HUES6 (cell line): ENCODE measurements at regions not wholly inside any gene's neighbourhood (a gene's known extent, or its start where the extent isn't known, plus 50 kb on each side); places are given as distances from the start of the nearest gene placed in this dataset.

ENCODE experiments used
- H3K27ac ChIP-seq: 2 replicates; pipeline ENCODE4 v1.7.0; 2013; ENCODE audit warnings: low read depth, mild to moderate bottlenecking, low read length, inconsistent platforms
- H3K27me3 ChIP-seq: 2 replicates; pipeline ENCODE4 v1.6.1; 2013; ENCODE audit warnings: low read length; ENCODE audit not compliant: control insufficient read depth, insufficient read depth
- H3K36me3 ChIP-seq: 2 replicates; pipeline ENCODE4 v1.6.1; 2013; ENCODE audit warnings: low read length; ENCODE audit not compliant: control insufficient read depth, insufficient read depth
- H3K4me1 ChIP-seq: 2 replicates; pipeline ENCODE4 v1.6.1; 2013; ENCODE audit warnings: low read length; ENCODE audit not compliant: control insufficient read depth, insufficient read depth
- H3K4me3 ChIP-seq: 2 replicates; pipeline ENCODE4 v1.5.1; 2013; ENCODE audit warnings: low read depth, low read length
- H3K9ac ChIP-seq: one replicate; pipeline ENCODE4 v1.6.1; 2013; ENCODE audit warnings: mild to moderate bottlenecking, low read length
- H3K9me3 ChIP-seq: 2 replicates; pipeline ENCODE4 v1.6.1; 2013; ENCODE audit warnings: low read depth, low read length; ENCODE audit not compliant: control insufficient read depth, insufficient read depth

DNA sequence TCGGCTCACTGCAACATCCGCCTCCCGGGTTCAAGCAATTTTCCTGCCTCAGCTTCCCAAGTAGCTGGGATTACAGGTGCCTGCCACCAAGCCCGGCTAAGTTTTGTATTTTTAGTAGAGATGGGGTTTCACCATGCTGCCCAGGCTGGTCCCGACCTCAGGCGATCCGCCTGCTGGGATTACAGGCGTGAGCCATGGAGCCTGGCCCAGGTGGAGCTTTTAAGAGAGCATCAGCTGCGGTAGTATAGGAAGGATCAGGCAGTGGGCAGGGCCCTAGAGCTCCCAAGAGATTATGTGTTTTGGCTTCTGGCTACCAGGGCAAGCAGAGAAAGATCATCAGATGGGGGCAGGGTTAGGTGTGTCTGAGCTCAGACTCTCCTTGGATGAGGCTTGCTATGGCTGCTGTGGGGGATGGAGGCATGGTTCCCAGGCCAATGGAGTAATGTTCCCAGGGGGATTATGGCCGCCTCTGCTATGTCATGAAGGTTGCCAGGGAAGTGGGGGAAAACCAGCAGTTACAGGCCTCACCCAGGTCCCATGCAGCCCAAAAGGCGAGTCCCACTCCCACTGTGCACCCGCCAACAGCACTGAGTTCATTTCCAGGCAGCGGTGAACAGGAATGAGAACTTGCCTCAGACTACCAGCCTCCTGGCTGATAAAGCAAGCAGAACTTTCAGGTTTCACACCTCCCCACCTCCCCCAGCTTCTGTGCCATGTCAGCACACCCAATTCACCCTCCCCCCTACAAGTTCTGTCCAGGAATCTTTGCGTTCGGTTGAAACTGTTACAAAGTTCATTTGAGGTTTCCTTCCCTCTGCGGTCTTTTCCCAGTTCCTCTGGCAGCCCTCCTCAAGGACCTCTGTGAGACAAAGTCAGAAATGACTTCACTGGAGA, 507.6 kb downstream of the SPATA31D1 start:
- no peaks in the 10 kb centered on the region for H3K27me3 ChIP-seq
- no peak overlapping the region for H3K9ac ChIP-seq
- H3K9me3 ChIP-seq: no peaks in the 10 kb centered on the region
- no peak overlapping the region for H3K4me3 ChIP-seq
- no peak overlapping the region for H3K27ac ChIP-seq
- no peaks in the 10 kb centered on the region for H3K36me3 ChIP-seq
- H3K4me1 ChIP-seq: no peaks in the 10 kb centered on the region

DNA sequence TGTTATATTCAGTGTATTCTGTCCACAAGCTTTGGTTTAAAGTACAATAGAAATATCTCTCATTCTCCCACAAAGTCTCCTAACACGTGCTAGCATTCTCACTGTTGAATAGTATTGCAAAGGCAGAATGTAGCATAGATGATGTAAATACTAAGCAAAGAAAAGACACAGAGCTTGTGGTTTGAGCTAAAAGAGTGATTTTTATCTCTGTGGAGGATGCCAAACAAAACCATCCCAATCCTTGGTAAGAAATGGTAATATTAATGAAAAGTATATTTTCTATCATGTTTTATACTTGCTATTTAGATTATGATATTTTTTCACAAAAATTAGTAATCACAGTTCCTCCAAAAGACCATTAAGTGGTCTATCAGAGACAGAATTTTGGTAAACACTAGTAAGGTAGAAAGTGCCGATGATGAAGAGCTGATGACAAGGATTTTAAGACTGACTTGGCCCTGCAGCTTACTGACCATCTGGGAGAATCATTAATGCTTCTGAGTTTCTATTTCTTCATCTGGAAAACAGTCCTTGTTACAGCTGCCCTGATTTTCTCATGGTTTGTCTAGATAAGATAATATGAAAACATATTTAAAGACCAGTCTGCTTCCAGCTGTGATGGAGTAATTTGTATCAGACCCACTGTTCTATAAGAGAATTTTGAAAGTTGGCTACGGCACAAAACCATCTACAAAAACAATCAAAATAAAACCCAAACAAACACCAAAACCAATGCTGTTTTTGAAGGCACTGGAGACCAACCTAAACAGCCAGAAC, 510.2 kb downstream of the SPATA31D1 start:
- Histone ChIP-seq H3K9me3 (no peaks in the 10 kb centered on the region), H3K4me3 (no peak overlapping the region), H3K27ac (no peak overlapping the region), H3K36me3 (no peaks in the 10 kb centered on the region), H3K9ac (no peak overlapping the region), H3K27me3 (no peaks in the 10 kb centered on the region), H3K4me1 (no peaks in the 10 kb centered on the region)

DNA sequence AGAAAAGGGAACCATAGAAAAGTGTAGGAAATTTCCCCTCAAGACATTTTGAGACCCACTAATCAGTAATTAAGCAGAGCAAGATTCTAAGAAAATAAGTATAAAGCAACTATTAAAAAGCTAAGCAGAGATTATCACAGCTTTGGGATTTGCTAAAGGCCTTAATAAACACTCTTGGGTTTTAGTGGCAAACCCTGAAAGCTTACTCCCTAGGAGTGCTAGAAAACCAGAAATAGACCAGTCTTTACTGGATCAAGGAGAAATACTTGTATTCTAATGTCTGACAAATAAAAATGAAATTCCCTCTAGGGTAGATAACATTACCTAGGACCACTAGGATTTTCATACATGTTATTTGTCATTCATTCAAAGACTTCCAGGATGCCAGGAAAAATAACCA, 510.8 kb downstream of the SPATA31D1 start:
- Histone ChIP-seq H3K4me1 (no peaks in the 10 kb centered on the region), H3K27me3 (no peaks in the 10 kb centered on the region), H3K9ac (no peak overlapping the region), H3K27ac (no peak overlapping the region), H3K36me3 (no peaks in the 10 kb centered on the region), H3K4me3 (no peak overlapping the region), H3K9me3 (no peaks in the 10 kb centered on the region)

DNA sequence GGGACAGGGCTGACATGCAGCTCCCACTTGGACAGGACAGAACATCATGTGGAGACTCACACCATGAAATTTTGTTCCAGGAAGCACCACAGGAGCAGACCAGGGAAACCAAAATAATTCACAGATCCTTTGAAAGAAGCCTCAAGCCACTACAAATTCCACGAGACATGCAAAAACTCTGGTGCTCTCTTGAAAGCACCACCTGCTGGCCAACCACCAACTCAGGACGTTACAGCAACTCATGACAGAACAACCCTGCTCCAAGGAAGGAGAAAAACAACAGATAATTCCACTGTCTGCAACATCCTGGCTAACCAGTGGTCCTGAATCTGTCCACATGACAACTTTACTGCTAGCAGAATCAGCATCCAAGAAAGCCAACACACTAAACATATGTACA, 516.0 kb downstream of the SPATA31D1 start:
- no peaks in the 10 kb centered on the region for H3K27me3 ChIP-seq
- no peak overlapping the region for H3K9ac ChIP-seq
- H3K36me3 ChIP-seq: no peaks in the 10 kb centered on the region
- H3K4me1 ChIP-seq: no peaks in the 10 kb centered on the region
- no peak overlapping the region for H3K4me3 ChIP-seq
- H3K27ac ChIP-seq: no peak overlapping the region
- no peaks in the 10 kb centered on the region for H3K9me3 ChIP-seq

DNA sequence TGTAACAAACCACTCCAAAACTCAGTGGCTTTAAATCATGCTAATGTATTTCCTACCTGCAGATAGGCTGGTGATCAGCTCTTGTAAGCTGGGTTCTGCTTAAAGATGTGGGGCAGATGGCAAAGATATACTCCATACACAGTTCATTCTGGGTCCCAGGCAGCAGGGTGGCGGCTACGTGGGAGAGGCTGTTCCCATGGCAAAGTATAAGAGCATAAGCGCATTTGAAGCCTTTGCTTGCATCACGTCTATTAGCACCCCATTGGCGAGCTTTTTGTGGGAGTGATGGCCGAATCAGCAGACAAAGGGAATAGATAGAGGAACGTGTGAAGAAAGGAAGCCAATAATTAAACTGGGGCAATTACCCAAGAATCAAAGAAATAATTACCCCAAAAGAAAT, 523.1 kb downstream of the SPATA31D1 start:
- no peak overlapping the region for H3K27ac ChIP-seq
- H3K9ac ChIP-seq: no peak overlapping the region
- no peaks in the 10 kb centered on the region for H3K27me3 ChIP-seq

DNA sequence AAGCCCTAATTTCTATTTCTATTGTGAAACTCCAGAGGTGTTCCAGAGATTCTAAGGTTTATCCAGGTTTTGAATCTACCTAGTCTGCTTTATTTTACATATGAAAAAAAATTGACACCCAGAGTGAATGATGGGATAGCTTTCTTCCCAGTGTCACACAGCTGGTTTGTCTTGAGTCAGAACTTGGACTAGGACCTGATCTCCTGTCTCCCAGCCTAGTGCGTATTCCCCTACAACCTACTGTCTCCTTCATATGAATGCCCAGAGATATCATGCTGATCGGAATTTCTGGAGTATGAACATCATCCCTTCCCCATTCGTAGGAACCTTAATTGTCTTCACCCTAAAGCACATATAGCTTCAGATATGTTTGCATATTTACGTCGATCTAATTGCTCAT, 524.2 kb downstream of the SPATA31D1 start:
- H3K9me3 ChIP-seq: no peaks in the 10 kb centered on the region
- no peaks in the 10 kb centered on the region for H3K27me3 ChIP-seq
- no peaks in the 10 kb centered on the region for H3K4me1 ChIP-seq
- no peaks in the 10 kb centered on the region for H3K36me3 ChIP-seq
- no peak overlapping the region for H3K9ac ChIP-seq
- H3K4me3 ChIP-seq: no peak overlapping the region
- no peak overlapping the region for H3K27ac ChIP-seq

More for the DNA sequence above, 523.1 kb downstream of the SPATA31D1 start:
- no peak overlapping the region for H3K4me3 ChIP-seq
- H3K36me3 ChIP-seq: no peaks in the 10 kb centered on the region
- H3K9me3 ChIP-seq: no peaks in the 10 kb centered on the region
- no peaks in the 10 kb centered on the region for H3K4me1 ChIP-seq

DNA sequence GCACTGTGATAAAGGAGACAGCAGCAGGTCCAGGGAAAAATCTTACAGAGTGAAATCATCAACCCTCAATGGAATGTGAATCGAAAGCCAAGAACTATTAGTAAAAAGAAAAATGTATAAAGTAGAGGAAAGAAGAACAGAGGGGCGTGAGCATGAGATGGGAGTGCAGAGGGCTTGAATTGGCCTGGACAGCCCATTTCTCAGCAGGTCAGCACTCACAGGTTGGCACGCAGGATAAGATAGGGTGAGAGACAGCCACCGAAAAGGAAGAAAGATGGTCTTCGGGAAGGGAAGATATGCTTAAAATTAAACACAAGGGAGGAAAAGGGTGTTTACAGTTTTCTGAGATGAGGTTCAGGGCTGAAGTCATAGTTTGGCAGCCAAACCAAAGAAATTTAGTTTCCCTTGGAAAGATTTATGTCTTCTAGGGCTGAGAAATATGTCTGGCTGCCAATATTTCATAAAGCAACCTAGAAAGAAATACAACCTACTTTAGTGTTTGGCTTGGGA, 524.7 kb downstream of the SPATA31D1 start:
- Histone ChIP-seq H3K9ac (no peak overlapping the region), H3K27ac (no peak overlapping the region), H3K27me3 (no peaks in the 10 kb centered on the region), H3K9me3 (no peaks in the 10 kb centered on the region), H3K36me3 (no peaks in the 10 kb centered on the region), H3K4me1 (no peaks in the 10 kb centered on the region), H3K4me3 (no peak overlapping the region)

DNA sequence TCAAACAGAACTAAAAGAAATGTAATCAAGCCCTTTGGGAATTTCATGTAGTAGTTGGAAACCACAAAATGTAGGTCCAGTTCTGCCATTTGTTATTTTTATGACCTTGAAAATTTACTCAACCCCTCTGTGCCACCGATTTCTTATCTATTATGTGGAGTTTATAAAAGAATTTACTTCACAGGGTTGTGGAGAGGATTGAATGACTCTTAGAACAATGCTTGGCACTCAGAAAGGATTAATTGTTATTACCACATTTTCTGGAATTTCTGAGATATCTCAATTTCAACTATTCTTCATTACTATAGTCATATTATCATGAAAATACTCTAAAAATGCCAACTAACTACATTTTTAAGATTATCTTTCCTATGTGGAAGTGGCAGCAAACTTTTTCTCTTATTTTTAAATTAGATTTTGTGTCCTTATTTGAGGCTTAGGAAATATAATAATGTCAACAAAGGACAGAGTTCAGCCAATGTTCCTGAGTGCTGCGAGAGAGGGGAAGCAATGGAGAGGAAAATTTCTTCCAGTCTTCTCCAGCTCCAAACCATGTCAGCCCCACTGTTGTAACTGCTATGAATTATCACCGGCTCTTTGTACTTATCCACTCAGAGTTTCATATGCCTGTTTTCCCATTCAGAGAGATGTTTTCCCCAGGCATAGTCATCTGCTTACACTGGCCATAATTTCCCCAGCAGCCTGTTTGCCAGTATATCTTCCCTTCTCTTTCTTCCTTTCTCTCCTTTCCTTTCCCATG, 525.6 kb downstream of the SPATA31D1 start:
- no peak overlapping the region for H3K27ac ChIP-seq

DNA sequence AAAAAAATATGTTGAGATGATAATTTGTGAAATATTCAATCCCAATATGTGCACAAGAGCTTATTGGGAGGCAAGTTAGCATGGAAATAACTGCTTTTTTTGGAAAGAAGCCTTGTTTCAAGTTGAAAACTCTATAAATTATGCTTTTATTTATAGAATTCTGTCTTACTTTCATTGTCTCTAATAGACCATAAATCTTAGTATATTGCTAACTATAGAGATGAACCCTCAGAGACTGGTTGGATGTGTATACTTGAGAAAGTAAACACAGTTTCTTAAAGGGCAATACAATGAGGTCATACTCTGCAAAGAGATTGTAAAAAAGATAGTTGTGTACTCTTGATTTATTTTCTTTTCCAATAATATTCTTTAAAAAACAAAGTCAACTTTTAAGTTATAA, 530.3 kb downstream of the SPATA31D1 start:
- Histone ChIP-seq H3K9me3 (no peaks in the 10 kb centered on the region), H3K4me3 (no peak overlapping the region), H3K36me3 (no peaks in the 10 kb centered on the region), H3K4me1 (no peaks in the 10 kb centered on the region), H3K27me3 (no peaks in the 10 kb centered on the region), H3K9ac (no peak overlapping the region), H3K27ac (no peak overlapping the region)

More for the DNA sequence above, 525.6 kb downstream of the SPATA31D1 start:
- H3K4me3 ChIP-seq: no peak overlapping the region
- no peaks in the 10 kb centered on the region for H3K36me3 ChIP-seq
- H3K9ac ChIP-seq: no peak overlapping the region
- H3K9me3 ChIP-seq: no peaks in the 10 kb centered on the region
- no peaks in the 10 kb centered on the region for H3K4me1 ChIP-seq
- H3K27me3 ChIP-seq: no peaks in the 10 kb centered on the region

DNA sequence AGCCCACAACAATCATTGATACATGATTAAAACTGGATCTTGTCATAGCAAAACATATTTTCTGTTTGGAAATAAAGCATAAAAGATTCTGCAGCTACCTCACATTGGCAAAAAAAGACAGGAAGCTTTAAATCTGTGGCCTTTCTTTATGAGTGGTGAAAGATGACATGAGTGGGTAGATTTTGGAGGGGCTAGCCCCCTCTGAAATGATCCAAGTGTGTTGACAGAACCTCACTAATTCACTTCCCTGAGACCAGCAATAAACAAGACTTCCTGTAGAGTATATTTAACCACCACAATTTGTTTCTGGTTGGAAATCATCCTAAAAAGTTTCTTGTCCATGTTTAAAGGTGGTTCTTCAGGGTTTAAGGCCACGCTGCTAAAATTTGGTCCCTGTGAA, 530.8 kb downstream of the SPATA31D1 start:
- H3K36me3 ChIP-seq: no peaks in the 10 kb centered on the region
- H3K9me3 ChIP-seq: no peaks in the 10 kb centered on the region
- H3K27ac ChIP-seq: no peak overlapping the region
- no peaks in the 10 kb centered on the region for H3K27me3 ChIP-seq
- no peak overlapping the region for H3K9ac ChIP-seq
- H3K4me1 ChIP-seq: no peaks in the 10 kb centered on the region
- H3K4me3 ChIP-seq: no peak overlapping the region
